H1 (cell line): ENCODE measurements at regions not wholly inside any gene's neighbourhood (a gene's known extent, or its start where the extent isn't known, plus 50 kb on each side); places are given as distances from the start of the nearest gene placed in this dataset.

ENCODE experiments used
- ATF2 ChIP-seq: IDR thresholded peaks from 2 replicates; pipeline ENCODE4 v1.6.1; 2012; ENCODE audit warnings: low read length, inconsistent platforms
- EZH2 ChIP-seq: fragments of 200-600 bp; sonication (generic); IDR thresholded peaks from 2 replicates; pipeline ENCODE4 v1.7.1; 2012; ENCODE audit warnings: low read depth, mild to moderate bottlenecking, moderate library complexity, low read length, inconsistent platforms; ENCODE audit not compliant: severe bottlenecking
- KDM4A ChIP-seq: IDR thresholded peaks from one replicate; pipeline ENCODE4 v1.7.1; 2012; ENCODE audit warnings: low read depth, mild to moderate bottlenecking, moderate library complexity, low read length, inconsistent platforms; ENCODE audit not compliant: severe bottlenecking
- NRF1 ChIP-seq: IDR thresholded peaks from 2 replicates; pipeline ENCODE4 v1.6.1; 2011; ENCODE audit warnings: mild to moderate bottlenecking, low read depth, low read length, improper control_type of control experiment

DNA sequence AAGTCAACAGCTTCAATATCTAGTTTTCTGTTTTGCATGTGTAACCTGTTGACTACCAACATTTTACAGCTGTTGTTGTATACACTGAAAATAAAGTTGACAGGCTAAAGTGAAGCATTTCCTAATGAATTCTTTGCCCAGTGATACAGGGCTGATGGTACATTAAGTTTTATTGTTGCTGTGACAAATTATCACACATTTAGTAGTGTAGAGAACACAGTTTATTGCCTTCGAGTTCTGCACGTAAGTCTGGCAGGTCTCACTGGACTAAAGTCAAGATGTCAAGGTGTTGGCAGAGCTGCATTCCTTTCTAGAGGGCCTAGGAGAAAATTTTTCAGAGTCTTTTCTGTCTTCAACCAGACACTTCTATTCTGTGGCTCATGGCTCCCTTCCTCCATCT, 184.2 kb downstream of the SLITRK6 start (continued):
- TF ChIP-seq NRF1 (no peak), ATF2 (no peak), EZH2 (no peak), KDM4A (no peak)
- TF ChIP-seq, all 59 proteins: peak for 0
